HG03342 (cell line): ENCODE measurements at regions not wholly inside any gene's neighbourhood (a gene's known extent, or its start where the extent isn't known, plus 50 kb on each side); places are given as distances from the start of the nearest gene placed in this dataset.
"Not testable (repeated sequence)": the region's sequence is repeated elsewhere in the genome, so short reads cannot be mapped to it uniquely, and the experiment has no call there.

Experiments
- ATAC-seq: cut with Tn5 transposase; IDR thresholded peaks from one replicate; pipeline ENCODE4 v1.9.1; 2021; ENCODE audit warnings: mild to moderate bottlenecking, moderate library complexity; ENCODE audit not compliant: unreplicated experiment

- ATAC-seq: not testable (repeated sequence)
Observed at GRCh38 chr2:37757456-37757855, 86.0 kb upstream of the CDC42EP3 start.

DNA sequence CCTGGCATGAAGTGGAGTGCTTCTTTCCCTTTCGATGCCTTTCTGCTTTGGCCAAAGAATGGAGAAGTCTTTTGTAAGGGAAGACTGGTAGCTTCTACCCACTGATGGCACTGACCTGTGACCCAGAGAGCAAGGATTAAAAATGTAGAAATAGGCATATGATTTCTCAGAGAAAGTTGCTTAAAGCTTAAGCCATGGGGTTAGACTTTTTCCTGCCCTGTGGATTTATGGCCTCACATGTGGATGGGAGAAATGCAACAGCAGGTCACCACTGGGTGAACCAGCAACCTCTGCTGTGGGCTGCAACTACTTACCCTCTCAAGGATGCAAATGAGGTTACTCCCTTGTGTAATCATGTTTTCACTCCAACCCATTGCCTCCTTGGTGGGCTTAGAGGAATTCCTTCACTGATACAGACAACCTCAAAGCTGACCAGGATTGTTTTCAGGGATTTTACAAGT, 86.7 kb upstream of the CDC42EP3 start:
- ATAC-seq: not testable (repeated sequence)

GRCh38 chr2:37759989-37760388, 88.5 kb upstream of the CDC42EP3 start:
- not testable (repeated sequence) for ATAC-seq

GRCh38 chr2:37760471-37760870, 89.0 kb upstream of the CDC42EP3 start:
- no peak for ATAC-seq

GRCh38 chr2:37762281-37762680, 90.8 kb upstream of the CDC42EP3 start:
- not testable (repeated sequence) for ATAC-seq

DNA sequence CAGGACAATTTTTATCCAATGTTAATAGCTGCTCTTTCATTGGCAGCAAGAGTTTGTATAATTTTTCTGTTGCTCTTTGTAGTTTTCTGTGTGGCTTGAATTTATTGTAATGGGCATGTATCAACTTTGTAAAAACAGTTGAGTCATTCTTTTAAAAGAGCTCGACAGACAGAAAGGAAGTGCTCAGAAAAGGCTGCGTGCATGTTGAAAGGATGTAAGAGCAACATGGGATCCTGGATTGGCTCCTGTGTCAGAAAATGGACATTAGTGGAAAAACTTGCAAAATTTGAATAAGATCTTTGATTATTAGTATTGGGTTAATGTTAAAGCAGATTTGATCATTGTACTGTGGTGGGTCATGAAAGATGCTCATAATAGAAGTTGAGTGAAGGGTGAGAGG, 93.3 kb upstream of the CDC42EP3 start:
- ATAC-seq: no peak

- ATAC-seq: no peak
Observed at GRCh38 chr2:37766106-37766505, 94.7 kb upstream of the CDC42EP3 start.

GRCh38 chr2:37767046-37767445, 95.6 kb upstream of the CDC42EP3 start:
- no peak for ATAC-seq

DNA sequence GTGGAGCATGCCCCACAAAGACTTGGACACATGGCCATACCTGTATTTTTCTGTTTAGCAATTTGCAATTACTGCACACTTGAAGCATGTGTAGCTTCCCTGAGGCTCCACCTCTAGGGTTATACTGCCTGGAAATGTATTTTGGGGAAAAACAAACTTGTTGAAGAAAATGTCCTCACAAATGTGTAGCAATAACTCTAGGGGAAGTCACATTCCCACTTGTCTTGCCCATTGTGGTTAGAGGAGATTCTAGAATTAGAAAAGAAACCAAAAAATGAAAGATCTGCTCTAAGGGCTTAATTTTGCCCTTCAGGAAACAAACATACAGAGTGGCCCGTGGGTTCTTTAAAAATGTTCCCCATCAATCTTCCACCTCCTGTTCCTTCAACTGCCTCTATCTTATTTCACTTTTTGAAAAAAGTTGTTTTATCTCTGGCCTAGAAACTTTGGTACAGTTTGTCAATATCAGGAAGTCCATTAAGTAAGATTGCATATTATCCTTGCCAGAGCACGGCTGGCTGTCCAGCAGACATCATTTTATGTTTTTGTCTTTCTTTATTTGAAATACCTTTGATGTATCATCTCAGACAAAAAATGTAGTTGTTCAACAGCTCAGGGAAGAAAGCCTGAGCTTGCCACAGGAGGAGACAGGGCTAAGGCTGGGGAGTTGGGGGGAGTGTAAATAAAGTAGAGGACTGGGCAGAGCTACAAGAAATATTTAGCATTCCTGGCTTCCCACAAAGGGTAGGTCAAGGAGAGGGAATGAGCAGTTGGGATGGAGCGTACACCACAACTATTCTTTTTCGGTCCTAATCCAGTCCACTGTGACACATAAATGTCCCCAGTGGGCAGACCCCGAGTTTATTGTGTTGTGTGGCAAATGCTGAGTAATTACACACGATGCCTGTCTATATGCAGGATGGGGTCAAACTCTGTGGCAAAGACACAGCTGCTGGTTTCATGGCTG, 96.8 kb upstream of the CDC42EP3 start:
- ATAC-seq: no peak

DNA sequence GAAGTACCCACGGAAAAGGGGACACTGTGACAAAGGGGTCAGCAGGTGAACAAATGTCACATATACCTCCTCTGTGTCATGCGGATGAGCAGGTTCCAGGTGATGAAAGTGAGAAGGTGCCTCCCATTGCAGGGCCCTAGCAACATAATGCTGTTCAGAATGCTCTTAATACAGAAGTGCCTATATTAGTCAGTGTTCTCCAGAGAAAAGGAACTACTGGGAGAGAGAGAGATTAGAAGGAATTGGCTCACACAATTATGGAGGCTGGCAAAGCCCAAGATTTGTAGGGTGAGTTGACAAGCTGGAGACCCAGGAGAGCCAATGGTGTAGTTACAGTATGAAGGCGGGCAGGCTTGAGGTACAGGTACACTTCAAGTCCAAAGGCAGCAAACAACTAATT, 98.1 kb upstream of the CDC42EP3 start:
- ATAC-seq: no peak

GRCh38 chr2:37770797-37771196, 99.4 kb upstream of the CDC42EP3 start:
- ATAC-seq: no peak

GRCh38 chr2:37771600-37772088, 100.2 kb upstream of the CDC42EP3 start:
- no peak for ATAC-seq

DNA sequence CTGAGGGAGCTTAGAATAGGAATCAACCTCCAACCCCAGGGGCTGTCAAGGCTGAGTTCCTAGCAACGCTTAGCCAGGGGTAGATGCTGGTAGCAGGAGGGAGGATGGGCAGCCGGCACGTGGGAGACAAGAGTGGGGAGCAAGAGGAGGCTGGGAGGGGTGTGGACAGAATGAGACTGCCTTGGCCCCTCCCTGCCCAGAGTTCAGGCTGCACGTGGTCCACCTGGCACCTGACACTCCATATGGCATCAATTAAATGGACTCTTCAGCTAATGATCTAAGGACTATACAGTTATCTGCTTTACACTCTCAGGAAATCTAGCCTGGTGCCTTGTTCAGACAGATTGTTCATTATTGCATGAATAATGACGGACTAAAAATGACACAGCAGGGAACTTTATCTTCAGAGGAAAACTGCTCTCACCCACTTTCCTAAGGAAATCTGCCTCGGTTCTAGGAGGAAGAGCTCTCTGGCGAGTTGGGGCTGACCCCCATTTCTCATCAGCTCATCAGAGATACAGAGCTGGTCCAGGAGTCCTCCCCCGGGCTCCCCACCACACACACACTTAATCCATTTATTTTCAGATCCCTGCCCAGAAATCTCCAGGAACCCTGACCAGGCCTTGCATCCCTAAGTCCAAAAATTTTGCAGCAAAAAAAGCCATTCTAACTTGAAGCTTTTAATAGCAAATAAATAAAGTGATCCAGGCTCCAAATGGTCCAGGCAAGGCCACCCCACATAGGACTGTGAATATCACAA, 102.1 kb upstream of the CDC42EP3 start:
- no peak for ATAC-seq

DNA sequence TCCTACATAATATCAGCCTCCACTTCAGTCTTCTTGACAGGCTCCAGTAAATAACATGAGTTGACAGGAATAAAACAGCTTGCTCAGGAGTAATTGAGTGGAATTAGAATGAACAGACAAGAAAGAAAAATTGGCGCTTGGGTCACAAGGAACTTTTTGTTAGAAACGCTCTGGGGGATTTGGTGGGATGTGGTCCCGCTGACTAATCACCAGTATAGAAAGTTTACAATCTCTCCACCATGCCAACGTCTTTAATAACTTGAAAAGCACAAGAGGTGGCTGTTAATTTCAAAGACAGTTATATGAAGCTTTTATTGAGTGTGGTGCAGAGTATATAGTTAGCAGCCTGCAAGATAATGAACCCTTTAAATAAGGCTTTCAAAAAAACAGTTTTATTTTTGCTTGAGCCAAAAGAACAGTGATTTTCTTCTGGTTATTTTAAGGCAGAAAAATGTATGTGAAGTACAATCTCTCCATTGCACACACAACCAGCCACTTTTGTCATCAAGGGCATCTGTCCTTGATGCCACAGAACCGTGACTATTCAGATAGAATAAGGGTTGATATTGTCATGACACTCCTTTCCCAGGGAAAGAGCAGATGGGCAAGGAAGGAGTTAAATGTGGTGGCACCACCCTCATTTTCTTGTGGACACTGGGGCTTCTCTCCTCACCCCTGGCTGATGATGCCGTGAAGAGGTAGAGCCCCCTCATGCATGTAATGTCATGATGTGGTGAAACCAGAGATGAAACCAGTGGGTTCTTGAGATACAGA, 102.9 kb upstream of the CDC42EP3 start:
- ATAC-seq: not testable (repeated sequence)

DNA sequence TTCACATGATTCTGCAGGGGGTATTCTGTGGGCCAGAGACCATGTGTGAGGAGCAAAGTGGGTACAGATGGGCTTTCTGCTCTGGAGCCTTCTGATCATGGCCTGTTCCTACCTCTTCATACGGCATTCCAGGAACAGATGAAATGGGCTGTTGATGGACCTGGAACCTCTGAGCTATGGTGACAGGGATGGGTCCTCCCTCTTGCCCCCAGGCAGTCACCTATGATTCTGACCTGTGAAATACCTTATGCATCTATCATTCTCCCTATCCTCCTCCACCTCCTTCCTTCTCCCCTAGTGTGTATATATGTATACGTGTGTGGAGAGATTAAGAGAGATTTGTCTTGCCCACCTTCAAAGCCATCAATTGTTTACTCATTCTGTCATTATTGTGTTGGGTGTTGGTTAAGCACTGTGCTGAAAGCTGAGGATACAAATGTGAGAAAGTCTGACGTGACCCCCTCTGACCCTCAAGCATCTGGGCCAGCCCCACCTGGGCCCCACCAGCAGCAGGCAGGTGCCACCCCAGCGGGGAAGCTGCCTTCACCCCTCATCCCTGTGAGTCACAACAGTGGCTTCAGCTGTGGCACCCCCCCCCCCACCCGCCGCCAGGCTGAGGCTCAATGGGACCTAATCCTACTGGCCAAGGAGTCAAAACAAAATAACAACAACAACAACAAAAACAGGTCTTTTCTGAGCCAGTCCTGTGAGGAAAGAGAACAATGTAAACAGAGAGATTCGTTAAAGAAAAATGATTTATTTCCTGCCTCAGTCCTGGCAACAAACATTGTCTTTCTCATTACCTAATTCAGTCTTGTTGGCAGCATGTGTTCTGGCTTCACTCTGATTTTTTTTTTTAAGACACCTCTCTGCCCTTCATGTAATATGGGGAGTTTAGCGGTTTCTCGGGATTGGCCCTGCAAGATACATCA, 103.8 kb upstream of the CDC42EP3 start:
- no peak for ATAC-seq

- ATAC-seq: no peak
Observed at GRCh38 chr2:37775908-37776250, 104.4 kb upstream of the CDC42EP3 start.

- no peak for ATAC-seq
Observed at GRCh38 chr2:37776487-37776886, 105.0 kb upstream of the CDC42EP3 start.

- ATAC-seq: no peak
Observed at GRCh38 chr2:37779139-37779538, 107.7 kb upstream of the CDC42EP3 start.

DNA sequence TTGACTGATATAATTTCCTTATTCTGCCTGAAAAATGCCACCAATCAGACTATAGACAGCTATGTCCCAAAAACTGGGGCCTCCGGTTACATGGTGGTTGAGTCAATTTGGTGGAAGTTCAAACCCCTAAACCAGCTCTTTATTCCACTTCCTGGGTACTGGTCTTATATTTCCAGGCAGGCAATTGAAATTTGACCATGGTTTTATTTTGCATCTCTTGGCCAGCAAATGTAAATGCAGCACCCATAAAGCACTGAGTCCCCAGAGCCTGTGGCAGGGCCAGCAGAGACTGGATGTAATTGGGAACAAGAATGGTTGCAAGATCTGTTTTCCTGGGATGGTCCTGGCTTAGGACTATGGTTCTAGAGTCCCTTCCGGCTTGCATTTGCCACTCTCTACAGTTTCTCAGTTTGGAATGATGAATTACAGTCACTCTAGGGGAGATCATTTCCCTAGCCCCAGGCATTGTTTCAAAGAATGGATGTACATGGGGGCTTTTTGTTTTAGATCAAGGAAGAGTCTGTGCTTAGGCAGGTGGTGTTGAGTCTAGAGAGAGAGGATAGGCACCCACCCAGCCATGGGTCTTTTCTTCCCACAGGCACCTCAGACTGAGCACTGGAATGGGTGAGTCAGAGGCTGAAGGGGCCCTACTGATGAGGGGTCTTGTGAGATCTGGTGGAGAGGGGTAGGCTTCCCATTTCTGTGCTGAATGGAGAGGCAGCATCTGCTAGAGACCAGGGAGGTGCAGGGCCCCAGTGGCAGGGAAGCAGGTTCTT, 108.4 kb upstream of the CDC42EP3 start:
- no peak for ATAC-seq
